ENCODE measurements at regions not wholly inside any gene's neighbourhood (a gene's known extent, or its start where the extent isn't known, plus 50 kb on each side); places are given as distances from the start of the nearest gene placed in this dataset.

DNA sequence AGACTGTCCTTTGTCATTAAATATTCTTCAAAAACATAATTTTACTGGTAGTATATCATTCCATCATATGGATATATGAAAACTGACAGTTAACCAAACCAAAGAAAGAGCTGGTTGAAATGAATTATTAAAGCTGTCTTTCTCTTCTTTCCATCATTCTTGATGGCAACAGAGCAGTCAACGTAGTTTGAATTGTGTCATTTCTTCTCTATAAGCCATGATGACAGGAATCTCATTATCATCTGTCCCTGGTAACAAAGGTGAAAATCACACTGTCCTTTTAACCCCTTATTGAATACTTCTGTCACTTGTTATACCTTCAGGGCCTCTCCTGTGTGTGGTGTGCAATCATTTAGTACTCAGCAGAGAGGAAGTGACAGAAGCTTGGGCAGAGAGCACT is 197.0 kb upstream of the SLITRK2 start:
- TF ChIP-seq, protein P1, sequence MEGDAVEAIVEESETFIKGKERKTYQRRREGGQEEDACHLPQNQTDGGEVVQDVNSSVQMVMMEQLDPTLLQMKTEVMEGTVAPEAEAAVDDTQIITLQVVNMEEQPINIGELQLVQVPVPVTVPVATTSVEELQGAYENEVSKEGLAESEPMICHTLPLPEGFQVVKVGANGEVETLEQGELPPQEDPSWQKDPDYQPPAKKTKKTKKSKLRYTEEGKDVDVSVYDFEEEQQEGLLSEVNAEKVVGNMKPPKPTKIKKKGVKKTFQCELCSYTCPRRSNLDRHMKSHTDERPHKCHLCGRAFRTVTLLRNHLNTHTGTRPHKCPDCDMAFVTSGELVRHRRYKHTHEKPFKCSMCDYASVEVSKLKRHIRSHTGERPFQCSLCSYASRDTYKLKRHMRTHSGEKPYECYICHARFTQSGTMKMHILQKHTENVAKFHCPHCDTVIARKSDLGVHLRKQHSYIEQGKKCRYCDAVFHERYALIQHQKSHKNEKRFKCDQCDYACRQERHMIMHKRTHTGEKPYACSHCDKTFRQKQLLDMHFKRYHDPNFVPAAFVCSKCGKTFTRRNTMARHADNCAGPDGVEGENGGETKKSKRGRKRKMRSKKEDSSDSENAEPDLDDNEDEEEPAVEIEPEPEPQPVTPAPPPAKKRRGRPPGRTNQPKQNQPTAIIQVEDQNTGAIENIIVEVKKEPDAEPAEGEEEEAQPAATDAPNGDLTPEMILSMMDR (IDR thresholded peaks at IDR 0.05): no peak
- no peak for TF ChIP-seq EZH2 (IDR thresholded peaks at IDR 0.05; ENCODE audit: borderline replicate concordance, insufficient read depth, low read depth, low read length, poor library complexity, severe bottlenecking)

All from B cell (primary cell).